VCaP (cell line): ENCODE measurements at regions not wholly inside any gene's neighbourhood (a gene's known extent, or its start where the extent isn't known, plus 50 kb on each side); places are given as distances from the start of the nearest gene placed in this dataset.
A peak's percentile ranks its signal among the peaks of the same experiment; 100 is the strongest.
"Not testable (repeated sequence)": the region's sequence is repeated elsewhere in the genome, so short reads cannot be mapped to it uniquely, and the experiment has no call there.

Experiments used
- H3K27ac ChIP-seq: fragments of 450-650 bp; 2 replicates; pipeline ENCODE4 v1.5.1; 2017
- CTCF ChIP-seq: fragments of 450-650 bp; conservative IDR thresholded peaks from 2 replicates; pipeline ENCODE4 v1.5.1; 2017; ENCODE audit warnings: mild to moderate bottlenecking, moderate library complexity

GRCh38 chr11:33988586-33989370, 62.8 kb upstream of the CAPRIN1 start:
- H3K27ac ChIP-seq: no peak overlapping the region
- no peak for TF ChIP-seq CTCF

DNA sequence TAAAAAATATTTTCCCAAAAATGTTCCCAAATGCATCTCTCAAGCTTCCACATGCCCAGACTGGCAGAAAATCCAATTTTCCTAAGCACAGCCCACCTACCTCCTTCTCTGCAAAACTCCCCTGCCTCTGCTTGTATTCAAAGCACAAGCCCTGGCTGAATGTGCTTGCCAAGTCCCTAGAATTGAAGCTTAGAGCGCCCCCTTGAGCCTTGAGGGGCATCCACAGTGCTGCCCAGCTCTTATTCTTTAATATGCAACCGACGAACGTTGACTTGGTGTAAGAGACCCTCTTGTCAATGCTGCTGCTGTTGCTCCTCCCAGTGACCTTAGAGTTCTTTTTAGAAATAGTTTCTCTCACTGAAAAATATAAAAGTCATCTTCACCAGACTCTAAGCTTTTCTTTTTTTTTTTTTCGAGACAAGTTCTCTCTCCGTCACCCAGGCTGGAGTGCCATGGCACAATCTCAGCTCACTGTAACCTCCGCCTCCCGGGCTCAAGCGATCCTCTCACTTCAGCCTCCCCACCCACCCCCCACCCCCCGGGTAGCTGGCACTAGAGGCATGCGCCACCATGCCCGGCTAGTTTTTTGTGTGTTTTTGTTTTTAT, 63.5 kb upstream of the CAPRIN1 start:
- H3K27ac ChIP-seq: no peak overlapping the region
- TF ChIP-seq CTCF: peak; percentile 82

- H3K27ac ChIP-seq: no peak overlapping the region
- TF ChIP-seq CTCF: no peak
These were observed 64.0 kb upstream of the CAPRIN1 start for GRCh38 chr11:33987545-33987944.

DNA sequence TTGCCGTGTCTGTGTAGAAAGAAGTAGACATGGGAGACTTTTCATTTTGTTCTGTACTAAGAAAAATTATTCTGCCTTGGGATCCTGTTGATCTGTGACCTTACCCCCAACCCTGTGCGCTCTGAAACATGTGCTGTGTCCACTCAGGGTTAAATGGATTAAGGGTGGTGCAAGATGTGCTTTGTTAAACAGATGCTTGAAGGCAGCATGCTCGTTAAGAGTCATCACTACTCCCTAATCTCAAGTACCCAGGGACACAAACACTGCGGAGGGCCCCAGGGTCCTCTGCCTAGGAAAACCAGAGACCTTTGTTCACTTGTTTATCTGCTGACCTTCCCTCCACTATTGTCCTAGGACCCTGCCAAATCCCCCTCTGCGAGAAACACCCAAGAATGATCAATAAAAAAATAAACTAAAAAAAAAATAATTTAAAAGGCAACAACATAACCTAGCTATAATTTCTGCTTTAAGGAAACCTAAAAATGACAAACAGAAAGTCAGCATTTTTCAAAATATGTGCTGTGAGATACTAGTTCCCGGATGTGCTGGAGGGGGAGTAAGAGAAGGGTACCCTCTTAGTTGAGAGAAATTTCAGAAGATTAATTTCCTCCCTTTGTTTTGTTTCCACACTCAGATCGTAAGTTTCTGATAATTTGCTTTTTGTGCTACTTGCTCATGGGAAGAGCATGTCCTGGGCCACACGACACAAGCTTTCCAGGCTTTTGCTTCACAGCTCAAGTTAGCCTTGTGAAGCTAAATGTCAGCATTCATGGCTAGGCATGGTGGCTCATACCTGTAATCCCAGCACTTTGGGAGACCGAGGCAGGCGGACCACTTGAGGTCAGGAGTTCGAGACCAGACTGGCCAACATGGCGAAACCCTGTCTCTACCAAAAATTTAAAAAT, 64.7 kb upstream of the CAPRIN1 start:
- not testable (repeated sequence) for H3K27ac ChIP-seq

- TF ChIP-seq CTCF: no peak
These were observed 66.7 kb upstream of the CAPRIN1 start for GRCh38 chr11:33984682-33985389.

DNA sequence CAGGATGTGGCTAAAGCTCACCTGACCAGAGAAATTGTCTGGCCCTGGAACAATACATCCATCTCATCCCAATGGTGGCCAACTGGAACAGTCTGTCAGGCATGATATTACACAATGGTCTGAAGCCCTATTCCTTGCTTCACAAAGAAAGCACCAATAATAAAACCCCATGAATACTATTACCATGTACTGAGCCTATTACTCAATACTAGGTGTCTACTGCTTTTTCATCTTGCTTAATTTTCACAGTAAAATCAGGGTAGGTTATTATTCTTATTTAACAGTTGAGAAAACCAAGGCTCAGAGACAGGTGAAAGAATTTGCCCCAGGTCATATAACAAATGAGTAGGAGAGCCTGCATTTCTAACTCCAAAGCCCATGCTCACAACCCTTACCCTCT, 68.9 kb upstream of the CAPRIN1 start:
- no peak for TF ChIP-seq CTCF

More at GRCh38 chr11:33984682-33985389, 66.7 kb upstream of the CAPRIN1 start:
- no peak overlapping the region for H3K27ac ChIP-seq

DNA sequence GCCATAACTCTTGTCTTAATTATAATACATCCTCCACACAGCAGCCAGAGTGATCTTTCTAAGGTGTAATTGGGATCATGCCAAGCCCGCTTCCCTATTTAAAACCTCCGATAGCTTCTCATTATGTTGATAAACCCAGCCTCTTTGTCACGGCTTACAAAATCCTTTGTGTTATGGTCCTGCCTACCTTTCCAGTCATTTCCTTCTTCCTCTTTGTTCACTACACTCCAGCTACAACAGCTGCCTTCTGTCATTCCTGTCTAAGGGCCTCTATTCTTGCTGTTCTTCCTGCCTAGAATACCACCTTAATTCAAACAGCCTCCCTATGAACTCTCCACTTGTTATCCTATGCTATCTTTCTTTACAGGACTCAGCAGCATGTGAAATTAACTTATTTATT, 70.6 kb upstream of the CAPRIN1 start:
- TF ChIP-seq CTCF: no peak
- H3K27ac ChIP-seq: no peak overlapping the region

More for the DNA sequence above, 68.9 kb upstream of the CAPRIN1 start:
- no peak overlapping the region for H3K27ac ChIP-seq
